GM11168 (cell line): ENCODE measurements at regions not wholly inside any gene's neighbourhood (a gene's known extent, or its start where the extent isn't known, plus 50 kb on each side); places are given as distances from the start of the nearest gene placed in this dataset.

Experiments used
- in situ Hi-C: fragments of 300-500 bp; cut with MboI; formaldehyde crosslinking; loops from one replicate; pipeline ENCODE4 v1.12.0; 2022; ENCODE audit warnings: low sequenced_read_pairs; ENCODE audit not compliant: unreplicated experiment

DNA sequence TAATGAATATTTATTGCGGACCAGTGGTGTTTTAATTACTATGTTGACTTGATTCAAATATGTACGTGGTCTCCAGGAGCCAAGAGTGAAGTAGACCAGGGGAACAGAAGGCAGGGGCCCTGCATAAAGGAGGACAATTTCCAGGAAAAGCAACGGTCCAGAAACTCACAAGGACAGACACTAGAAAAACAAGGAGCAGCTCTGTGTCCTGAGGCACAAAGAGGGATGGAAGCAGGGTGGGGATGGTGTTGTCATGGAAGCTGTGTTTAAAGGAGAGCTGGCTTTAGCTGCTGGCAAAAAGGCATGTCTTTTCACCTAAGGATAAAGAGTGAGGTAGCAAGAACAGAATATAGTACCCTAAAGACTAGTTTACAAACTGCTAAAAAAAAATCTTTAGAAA lies 254.1 kb upstream of the TENM3 start:
- in situ Hi-C loops = no loop called here

DNA sequence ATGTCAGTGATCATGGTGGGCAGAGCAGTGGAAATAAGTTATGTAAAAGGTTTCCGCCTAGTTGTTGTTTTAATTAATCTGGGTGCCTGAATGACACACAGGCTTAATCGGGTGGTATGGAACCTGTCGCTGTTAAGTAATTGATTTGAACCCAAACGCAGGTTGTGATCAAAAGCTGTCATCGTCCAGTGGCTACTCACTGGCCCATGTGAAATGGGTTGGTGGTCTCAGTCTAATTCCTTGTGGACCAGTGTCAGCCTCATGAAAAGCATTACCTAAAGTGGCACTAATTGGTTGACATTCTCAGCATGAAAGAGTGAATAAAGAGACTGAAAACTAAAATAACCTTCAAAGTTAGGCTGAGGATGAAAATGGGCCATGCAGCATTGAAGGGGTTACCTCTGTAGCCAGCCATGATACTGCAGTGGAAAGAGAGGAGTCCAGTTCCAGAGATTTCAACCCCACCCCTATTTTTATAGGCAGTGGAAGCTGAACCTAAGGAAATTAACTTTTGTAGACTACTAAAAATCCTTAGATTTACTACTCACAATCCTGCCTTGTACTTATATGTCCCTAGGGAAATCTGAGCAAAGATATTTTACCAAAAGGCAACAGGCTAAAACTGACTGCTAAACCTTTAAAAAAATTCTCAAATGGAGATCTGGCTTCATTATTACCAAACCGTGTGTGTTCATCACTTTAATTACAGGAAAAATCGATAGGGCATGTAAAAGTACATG lies 251.7 kb upstream of the TENM3 start:
- in situ Hi-C loops = no loop called here

DNA sequence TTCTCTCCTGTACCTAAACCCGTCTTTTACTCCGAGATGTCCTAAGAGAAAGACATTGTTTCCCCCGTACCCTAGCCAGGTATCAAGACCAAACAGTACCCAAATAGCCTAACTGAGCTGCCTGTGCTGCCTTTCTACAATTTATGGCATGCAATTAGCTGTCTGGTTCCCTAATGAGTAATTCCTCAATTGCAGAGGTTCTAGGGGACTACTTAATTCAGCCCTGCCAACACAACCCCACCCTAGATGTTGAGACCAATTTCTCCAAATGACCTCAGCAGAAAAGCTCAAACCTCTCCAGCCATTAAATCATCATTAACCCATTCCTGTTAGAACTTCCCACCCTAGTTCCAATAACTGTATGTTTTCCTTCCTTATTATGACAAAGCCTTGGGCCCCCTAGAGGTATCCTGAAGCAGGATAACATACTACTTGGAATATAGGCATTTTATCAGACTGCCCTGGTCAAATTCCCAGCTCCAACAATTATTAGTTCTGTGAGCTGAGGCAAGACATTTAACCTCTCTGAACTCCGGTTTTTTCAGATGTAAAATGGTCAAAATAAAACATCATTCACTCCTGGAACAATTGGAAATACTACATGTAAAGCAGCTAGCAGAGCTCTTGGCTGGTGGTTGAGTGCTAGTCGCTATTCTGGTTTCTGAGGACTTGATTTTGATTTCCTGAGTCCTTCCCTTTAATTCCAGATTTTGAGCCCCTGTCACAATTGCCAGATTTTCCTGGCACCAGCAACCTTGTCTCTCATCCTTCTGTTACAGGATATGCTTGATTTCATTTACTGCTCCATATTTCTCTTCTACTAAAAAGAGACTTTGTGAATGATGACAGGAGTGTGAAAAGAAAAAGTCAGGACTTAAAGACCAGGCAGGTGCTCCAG lies 244.6 kb upstream of the TENM3 start:
- in situ Hi-C loops = no loop called here

DNA sequence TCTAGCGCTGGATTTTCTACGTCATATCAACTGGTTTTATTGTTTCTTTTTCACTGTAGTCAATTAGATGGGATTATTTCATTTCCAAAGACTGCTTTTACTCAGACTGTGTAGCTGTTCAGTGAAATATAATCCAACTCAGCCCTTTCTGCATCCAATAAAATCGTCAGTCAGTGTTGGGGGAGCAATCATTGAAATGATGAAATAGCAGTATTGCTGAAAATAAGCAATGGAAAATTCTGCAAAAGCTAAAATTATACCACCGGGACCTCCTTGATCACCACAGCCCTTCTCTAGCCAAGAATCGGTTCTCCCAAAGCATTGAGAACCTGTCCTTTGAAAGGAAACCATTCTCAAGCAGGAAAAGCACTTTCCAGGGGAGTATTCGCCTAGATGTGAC lies 243.1 kb upstream of the TENM3 start:
- in situ Hi-C loops = no loop called here

DNA sequence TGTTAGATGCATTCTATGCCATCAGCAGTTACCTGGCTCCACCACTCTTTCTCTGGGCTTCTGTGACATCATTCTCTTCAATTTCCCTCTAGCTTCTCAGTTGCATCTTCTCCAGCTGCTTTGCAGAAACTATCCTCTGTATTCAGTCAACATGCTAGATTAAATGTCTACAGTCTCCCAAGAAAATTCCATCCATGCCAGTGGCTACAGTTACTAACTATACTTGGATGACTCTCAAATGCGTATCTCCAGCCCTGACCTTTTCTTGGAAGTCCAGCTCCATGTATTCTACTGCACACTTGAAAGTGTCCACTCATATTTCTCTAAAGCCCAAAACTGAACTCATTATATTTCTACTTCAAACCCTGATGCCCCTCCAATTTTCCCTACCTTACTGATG lies 232.3 kb upstream of the TENM3 start:
- in situ Hi-C loops = no loop called here

DNA sequence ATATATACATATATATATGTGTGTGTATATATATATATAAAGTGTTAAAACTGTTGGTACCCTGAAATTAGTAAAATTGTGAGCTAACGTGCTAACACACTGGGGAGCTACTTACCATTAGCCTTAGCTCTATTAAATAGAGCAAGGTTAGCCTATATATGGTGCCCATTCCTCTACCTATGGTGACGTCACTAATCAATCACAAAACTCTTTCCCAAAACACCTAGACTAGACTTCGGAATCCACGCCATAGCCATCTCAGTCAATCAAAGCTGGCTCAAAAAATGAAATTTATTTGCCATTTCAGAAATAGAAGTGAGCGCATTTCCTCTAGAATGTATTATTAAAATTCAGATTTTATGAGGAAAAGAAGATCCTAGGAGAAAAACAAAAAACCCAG lies 229.0 kb upstream of the TENM3 start:
- in situ Hi-C loops = no loop called here

DNA sequence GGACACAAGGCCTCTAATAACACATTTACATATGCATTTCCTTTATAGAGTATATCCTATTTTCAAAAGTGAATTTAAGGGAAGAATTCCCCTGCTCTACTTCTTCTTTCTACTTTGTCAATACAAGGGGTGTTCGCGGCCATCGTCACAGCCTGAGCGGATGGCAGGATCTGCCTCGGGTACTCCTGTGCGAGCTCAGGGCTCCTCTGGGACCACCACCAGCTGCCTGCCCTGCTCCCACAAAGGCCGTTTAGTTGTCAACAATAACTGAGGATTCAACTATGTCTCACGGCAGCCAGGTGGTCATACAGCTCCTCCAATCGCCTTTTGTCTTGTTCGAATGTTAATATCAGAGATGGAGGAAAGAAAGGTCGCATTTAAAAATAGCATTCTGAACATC lies 228.2 kb upstream of the TENM3 start:
- in situ Hi-C loops = no loop called here

DNA sequence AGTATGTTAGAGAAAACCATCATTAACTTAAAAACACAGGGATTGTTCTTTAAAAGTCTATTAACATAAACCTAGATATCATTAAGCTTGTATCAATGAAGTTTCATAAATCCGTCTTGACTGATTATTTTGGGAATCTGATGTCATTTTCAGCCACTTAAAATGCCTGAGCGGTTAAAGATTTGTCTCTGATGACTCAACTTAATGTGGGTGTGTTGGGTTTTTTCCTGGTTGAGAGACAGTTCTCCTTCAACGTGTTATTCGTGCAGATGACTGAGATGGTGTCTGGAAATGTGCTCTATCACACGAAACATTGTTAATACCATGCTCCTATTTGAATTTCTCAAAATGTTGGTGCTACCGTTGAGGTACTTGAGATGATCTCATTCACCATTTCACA lies 227.3 kb upstream of the TENM3 start:
- in situ Hi-C loops = no loop called here

DNA sequence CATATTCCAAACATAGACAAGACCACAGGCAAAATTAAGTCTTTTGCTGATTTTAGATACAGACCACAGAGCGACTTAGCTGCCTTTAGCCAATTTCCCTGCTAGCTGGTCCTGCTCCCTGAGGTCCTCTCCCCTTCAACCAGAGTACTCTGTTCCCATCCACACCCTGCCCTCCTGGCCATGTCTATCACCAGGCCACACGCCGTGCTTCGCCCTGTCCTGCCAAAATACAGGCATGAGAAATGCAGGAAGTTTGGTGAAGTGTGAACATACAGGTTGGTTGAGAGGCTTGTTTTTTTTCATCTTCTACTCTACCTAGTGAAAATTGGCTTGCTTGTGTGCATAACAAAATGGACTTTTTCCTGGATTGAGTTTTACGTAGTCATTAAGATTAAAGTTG lies 226.2 kb upstream of the TENM3 start:
- in situ Hi-C loops = no loop called here

DNA sequence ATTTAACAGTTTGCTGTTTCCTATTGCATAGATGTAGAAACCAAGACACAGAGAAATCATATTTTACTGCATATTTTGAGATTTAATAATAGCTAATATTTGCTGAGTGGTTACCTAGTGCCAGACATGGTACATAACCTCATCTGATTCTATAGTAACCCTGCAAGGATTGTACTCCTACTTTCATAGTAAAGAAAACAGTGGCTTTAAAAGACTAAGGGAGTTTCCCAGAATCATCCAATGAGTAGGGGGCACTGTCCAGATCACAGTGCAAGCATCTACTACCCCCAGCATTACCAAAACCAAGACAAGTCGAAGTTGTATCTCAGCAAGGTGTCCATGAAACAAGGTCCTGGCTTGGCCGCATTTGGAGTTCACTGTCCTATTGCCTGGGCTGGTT lies 224.5 kb upstream of the TENM3 start:
- in situ Hi-C loops = no loop called here

DNA sequence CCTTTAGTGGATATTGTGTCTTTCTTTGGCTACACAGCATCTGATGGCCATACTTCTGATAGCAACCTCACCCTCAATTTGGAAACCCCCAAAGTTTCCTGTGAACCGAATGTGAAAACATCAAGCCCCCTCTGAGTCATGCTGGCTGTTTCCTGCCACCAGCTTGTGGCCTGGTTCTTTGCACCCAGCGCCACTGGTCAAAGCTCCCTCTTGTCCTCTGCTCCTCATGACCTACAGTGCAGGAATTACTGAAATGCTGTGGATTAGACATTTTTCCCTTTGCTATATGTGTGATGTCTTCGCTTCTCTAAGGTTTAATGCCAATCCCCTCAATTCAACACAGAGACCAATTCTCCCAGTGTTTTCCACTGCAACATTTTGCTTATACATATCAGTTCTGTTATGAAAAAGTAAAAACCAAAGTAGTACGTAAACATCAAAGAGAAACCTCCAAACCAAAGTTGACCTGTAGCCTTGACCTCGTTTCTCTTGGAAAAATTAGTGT lies 224.0 kb upstream of the TENM3 start:
- in situ Hi-C loops = no loop called here

DNA sequence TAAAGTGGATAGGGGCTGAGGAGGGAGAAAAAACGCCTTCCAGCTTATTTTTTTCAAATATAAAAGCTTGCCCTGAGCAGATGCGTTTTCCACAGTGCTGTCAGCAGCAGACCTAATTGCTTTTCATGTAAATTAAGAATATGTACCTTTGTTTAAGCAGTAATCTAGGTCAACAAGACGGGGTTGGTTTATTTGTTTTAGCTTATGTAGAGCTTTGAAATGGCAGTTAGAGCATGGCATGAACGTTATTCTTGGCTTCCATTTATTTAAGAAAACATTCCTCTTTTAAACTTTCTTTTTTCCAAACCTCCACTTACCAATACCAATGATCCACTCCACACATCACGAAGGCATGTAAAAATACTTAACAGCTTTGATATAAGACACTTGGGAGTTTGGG lies 220.3 kb upstream of the TENM3 start:
- in situ Hi-C loops = no loop called here

DNA sequence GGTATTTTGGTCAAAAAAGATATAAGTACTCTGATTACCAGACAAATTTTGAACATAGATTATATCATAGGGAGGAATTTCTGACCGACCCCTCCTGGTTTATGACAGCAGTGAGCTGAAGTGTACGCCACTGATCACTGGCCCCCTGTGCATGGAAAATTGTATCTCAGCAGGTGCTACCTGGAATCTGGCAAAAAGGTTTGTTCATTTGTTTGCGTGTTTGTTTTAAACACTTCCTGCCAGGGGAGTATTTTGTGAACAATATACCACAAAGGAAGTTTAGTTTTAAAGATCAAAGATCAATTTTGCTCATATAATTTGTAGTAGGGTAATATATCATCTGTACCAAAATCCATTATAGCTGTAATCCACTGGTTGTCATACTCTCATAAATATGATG lies 219.7 kb upstream of the TENM3 start:
- in situ Hi-C loops = no loop called here

DNA sequence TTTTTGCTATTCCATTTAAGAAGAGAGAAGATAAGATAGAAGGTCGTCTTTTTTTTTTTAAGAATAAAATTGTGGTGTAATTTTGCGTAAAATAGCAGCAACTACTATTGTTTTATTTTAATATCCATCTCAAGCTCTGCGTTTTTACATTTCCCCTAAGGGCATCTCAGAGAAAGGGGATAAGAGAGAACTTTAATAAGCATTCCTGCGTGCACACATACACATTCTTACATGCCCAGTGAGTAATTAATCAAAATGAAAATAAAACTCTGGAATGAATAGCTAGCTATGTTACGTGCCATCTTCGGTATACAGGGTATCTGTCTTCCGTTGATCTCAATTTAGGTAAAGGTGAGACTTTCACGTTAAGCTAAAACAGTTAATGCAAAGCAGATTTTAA lies 200.3 kb upstream of the TENM3 start:
- in situ Hi-C loops = no loop called here

DNA sequence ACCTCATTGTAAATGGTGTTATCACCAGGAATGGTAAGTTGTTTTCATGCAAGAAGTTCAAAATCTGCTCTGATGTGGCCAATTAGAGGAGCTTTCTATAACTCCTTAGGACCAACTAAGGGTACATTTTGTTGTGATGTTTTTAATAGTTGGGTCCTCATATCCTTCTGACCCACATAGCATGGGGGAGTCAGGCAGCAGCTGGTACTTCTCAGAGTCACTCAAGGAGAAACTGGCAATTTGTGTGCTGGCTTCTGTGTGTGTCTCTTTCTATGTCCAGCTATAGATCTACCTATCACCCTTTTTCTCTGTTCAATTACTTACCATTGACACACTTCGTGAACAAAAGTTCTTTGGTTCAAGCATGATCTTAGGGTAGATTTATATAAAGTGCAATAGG lies 194.3 kb upstream of the TENM3 start:
- in situ Hi-C loops = no loop called here

DNA sequence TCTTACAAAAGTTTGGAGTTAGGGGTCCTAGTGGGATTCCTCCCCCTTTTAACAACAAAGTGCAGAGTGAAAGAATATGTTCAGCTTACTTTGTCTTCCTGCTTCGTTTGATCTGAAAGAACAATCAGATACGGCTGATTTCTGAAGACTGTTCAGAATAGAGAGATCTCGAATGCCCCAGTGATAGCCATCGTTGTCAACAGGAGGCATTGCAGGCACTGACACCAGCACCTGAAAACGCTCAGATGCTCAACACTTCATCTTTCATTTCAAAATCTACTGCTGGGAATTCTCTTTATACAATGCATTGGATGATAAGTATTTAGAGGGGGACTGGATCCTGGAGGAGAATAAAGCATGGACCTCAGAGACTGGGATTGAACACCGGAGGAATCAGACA lies 186.3 kb upstream of the TENM3 start:
- in situ Hi-C loops = no loop called here

DNA sequence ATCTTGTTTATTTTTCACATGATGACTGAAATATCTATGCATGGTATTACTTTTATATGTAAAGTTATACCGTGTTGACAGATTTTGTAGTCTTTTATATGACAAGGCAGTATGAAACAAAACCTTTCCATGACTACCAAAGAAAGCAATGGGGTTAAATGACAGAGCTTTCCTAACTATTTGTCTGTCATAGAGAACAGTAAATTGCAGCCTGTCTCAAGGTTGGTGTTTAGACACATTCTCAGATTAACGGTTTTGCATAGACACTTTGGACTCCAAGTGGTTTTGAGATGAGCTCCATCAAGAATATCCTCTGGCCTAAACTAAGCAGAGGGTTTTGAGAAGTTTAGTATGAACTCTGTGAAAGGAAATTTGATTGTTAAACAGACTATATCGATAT lies 180.7 kb upstream of the TENM3 start:
- in situ Hi-C loops = no loop called here

DNA sequence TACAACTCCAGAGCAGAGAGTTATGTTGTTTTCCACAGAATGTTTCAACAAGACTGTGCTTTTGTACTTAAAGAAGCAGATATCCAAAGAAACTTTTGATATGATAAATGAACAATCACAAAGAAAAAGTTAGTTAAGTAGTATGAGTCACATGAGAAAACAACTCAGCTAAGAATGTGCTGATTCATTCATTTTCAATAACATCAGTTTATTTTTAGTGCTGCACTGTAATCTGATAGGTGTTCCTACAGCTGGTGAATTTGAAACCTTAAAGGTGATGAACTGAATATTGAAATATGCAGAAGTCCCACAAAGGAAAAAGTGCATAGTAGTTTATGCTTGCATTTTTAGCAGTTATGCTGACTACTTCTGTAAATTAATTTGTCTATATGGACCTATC lies 180.3 kb upstream of the TENM3 start:
- in situ Hi-C loops = no loop called here

DNA sequence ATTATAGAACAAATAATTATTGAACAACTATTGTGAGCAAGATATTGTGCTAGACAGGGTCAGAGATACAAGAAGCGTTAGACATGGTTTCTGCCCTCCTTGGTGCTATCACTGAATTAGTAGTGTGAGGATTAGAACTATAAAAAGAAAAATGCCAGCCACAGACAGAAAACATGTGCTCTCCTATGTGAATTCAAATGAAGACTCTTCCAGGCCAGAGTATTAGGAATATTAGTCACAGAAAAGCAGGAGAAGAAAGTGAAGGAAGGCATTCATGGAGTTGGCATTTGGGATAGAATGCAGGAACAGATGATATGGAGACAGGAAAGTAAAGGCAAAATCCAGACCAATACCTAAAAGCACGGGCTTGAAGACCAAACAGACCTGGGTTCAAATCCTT lies 179.6 kb upstream of the TENM3 start:
- in situ Hi-C loops = no loop called here

DNA sequence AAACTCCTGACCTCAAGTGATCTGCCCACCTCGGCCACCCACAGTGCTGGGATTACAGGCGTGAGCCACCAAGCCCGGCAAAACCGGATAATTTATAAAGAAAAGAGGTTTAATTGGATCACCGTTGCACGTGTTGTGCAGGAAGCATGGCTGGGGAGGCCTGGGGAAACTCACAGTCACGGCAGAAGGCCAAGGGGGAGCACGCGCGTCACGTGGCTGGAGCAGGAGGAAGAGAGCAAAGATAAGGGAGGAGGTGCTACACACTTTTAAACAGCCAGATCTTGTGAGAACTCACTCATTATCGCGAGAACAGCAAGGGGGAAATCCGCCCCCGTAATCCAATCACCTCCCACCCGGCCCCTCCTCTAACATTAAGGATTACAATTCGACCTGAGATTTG lies 177.9 kb upstream of the TENM3 start:
- in situ Hi-C loops = no loop called here

DNA sequence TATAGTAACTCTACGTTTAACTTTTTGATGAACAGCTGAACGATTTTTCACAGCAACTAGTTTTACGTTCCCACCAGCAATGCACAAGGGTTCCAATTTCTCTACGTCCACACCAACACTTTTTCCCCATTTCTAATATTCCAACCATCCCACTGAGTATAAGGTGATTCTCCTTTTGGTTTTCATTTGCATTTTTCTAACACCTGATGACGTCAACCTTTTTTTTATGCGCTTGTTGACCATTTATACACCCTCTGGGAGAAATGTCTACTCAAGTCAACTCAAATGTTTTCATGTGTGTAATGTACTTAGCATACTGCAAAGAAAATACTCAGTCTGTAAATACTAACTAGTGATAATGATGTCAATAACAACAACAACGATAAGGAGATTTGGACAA lies 177.2 kb upstream of the TENM3 start:
- in situ Hi-C loops = no loop called here

DNA sequence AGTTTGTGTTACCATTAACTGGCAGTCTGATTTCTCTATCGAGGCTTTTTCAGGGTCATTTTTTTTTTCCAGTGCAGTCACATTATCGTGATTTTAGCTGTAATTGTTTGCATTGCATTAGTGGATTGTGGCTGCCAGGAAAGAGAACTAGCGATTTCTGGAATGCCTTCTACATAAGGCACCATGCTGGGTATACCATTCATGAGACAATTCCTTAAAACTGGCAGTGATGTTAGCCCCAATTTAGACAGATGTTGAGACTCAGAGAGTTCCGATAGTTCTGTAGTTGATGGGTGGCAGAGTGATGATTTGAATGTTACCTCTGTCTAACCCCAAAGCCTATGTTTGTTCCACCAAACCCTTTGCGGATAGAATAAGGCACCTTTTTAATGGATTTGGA lies 175.4 kb upstream of the TENM3 start:
- in situ Hi-C loops = no loop called here
